CD4-positive, alpha-beta T cell treated with Interleukin-6 at 100 ng/mL for 8 hours (primary cell): ENCODE measurements at regions not wholly inside any gene's neighbourhood (a gene's known extent, or its start where the extent isn't known, plus 50 kb on each side); places are given as distances from the start of the nearest gene placed in this dataset.

Source experiments
- DNase-seq: peaks from one replicate; pipeline ENCODE4 v3.0.0-alpha.2; 2020; ENCODE audit warnings: mixed read lengths, low spot score

GRCh38 chr12:93156086-93156716 is 221.5 kb upstream of the NUDT4 start:
- no peak for DNase-seq

DNA sequence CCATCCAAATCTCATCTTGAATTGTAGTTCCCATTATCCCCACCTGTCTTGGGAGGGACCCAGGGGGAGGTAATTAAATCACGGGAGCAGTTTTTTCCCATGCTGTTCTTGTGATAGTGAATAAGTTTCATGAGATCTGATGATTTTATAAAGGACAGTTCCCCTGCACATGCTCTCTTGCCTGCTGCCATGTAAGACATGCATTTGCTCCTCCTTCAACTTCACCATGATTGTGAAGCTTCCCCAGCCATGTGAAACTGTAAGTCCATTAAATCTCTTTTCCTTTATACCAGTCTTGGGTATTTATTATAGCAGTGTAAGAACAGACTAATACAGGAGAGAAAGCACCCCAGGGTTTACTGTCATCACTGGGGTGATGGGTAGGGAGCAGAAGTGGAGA is 220.4 kb upstream of the NUDT4 start:
- DNase-seq = no peak

GRCh38 chr12:93158065-93158843 is 219.5 kb upstream of the NUDT4 start:
- no peak for DNase-seq

GRCh38 chr12:93163260-93164036 is 214.3 kb upstream of the NUDT4 start:
- DNase-seq = no peak

DNA sequence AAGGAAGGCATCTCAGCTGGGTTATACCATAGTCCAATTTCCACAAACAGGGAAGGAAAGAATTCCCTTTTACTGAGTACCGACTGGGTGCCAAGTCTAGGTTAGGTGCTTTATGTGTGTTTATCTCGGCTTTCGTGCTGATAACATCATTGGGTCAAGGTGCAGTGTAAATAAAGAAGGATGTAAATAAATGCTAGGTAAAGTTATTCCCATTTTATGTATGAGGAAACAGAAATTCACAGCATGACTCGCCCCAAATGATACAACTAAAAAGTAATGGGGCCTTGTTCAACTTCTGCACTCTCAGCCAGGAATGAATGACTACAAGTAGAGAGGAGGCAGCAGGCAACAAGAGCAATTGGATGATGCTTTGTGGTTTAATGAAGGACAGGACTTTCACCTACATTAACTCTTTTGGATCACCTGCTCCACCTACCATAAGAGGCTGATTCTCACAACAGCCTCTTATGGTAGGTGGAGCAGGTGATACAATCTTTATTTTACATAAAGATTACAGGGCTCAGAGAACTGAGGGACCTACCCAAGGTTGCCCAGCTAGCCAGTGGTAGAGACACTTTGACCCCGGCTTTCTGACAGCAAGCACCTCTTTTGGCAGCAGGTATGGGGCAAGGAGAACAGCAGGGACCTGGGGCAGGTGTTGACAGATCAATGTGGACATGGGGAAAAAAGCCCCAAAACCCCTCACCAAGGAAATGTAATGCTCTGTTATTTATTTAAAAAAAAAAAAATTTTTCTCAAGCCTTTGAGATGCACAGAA is 213.4 kb upstream of the NUDT4 start:
- no peak for DNase-seq

DNA sequence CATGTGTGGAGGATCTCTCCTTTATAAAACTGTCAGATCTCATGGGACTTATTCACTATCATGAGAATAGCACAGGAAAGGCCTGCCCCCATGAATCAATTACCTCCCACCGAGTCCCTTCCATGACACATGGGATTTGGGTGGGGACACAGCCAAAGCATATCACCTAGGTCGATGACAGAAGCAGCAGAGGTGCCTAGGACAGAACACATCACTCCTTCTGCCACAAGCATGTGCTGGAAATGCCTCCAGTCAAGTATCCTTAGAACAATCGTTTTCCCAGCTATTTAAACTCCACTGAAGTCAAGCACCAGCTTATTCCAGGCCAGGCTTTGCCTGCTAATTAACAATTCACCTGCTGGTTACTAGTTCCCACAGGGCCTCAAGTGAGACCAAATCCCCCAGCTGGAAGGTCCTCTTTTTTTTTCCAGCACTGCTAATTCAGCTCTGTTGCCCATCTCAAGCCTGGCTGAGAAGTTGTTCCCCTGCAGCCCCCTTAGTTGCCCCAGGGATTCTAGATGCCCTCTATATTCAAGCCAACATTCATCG is 212.3 kb upstream of the NUDT4 start:
- no peak for DNase-seq

GRCh38 chr12:93166541-93167307 is 211.0 kb upstream of the NUDT4 start:
- no peak for DNase-seq

DNA sequence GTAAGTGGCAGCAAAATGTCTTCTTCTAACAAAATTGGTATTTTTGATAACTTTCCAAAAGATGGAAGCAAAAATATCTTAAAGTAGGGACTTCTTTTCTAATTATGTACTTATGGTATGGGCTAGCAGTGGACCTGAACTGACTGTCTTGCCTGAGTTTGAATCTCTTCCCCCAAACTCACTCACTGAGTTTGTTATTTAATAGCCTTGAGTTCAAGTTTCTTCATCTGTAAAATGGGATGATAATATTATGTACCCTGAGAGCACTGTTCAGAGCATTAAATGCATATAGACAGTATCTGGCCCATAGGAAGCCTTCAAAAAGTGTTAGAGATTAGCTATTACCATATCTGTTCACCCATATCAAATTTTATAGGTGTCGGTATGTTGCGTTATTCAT is 210.4 kb upstream of the NUDT4 start:
- no peak for DNase-seq

DNA sequence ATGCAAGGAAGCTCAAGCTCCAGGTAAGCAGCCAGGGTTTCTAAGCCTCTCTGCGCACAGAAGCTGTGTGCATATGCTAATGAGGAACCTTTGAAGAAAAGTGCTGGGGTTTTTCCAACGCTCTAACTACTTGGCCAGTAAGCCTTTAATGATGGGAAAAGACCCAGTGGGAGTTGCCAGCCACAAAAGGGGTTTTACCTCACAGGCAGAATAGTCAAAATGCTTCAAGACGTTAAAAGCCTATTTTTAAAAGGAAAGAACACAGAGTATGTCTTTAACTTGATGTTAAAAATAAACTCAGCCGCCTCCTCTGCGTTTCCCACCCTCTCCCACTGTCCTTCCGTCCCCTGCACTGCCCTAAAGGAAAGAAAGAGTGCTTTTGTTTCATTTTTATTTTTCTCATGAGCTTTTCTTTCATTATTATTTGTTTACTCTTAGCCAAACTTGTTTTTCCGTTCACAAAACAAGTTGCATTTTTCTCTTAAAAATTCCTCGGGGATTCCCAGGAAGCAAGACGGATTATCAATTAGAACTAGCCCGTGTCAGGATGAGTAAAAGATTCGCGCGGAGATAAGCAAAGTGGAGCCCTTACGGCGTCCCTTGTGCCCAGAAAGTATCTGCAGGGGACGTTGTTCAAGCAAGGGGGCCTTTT is 209.8 kb upstream of the NUDT4 start:
- DNase-seq = no peak

DNA sequence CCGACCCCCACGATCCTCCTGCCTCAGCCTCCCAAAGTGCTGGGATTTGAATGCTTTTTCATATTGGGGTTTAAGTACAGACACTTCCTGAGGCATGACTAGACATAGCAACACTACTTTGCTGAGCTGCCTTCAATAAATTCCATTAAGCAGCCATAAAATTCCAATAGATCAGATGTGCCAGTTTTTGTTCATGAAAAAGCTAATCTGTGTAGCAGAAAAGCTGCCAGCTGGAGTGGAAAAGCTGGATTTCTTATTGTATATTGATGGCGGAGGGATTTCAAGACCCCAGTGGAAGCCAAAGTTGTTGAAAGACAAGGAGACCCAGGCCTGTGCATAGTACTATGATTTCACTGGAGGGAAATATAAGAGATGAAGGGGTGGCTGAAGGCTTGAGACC is 209.0 kb upstream of the NUDT4 start:
- no peak for DNase-seq

- no peak for DNase-seq
These were observed 208.2 kb upstream of the NUDT4 start for GRCh38 chr12:93169536-93169935.

DNA sequence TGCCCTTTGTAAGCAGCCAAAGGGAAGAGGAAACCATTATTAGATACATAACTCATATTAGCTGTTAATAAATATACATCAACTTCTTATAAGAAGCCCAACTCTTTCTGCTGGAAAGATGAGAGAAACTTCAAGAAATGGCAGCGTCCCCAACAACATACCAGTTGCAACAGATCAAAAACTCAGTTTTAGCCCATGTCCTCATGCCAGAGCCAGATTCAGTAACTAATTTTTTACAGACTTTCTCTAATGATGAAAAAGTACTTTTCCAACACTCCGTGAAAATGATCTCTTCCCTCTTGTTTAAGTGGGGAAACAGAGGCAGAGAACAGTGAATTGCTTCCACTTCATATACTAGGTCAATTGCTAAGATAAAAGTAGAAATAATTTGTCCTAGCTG is 206.8 kb upstream of the NUDT4 start:
- no peak for DNase-seq

- no peak for DNase-seq
These were observed 204.4 kb upstream of the NUDT4 start for GRCh38 chr12:93173178-93173957.

GRCh38 chr12:93174048-93174447 is 203.7 kb upstream of the NUDT4 start:
- DNase-seq = no peak

GRCh38 chr12:93174473-93174872 is 203.3 kb upstream of the NUDT4 start:
- no peak for DNase-seq

DNA sequence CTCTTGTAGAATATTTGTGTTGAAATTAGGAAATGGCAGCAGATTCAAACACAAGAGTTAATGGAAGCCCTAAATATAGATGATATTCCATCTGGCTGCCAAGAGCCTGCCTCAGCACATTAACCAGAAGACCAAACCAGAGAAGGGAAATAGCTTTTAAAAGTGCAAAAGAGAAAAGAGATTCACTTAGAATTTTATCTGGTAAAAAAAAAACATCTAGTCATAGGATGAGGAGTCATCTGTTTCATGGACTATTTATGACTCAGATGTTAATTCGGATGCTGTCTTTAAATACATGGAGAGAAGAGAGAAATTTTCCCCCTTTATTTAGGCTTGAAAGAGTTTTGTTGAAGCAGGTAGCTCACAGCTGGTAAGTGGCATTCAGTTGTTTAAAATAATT is 201.6 kb upstream of the NUDT4 start:
- DNase-seq = no peak

DNA sequence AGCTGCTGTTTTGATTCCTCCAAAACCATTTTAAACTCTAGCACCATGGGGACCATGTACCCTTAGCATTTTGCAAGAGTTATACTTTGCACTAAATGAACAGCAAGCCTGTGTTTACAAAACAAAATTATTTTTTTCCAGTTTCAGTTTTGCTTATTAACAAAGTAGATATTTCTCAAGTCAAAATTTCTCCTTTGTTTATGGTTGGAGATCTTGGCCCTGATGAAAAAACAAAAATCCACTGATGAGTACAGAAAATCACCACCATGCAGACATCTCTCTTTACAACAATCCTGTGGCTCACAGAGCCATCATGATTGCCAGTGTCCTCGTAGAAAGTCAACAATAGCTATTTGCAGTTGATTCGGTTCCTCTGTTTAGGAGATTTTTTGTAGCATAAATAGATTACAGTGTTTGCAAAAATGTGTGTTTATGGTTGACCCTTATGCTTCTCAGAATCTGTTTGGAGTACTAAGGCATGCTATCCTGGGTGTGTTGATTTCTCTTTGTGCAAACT is 201.1 kb upstream of the NUDT4 start:
- DNase-seq = no peak

- DNase-seq = no peak
These were observed 200.2 kb upstream of the NUDT4 start for GRCh38 chr12:93177208-93178153.
